GM21786 (cell line): ENCODE measurements at regions not wholly inside any gene's neighbourhood (a gene's known extent, or its start where the extent isn't known, plus 50 kb on each side); places are given as distances from the start of the nearest gene placed in this dataset.
"Not testable (repeated sequence)": the region's sequence is repeated elsewhere in the genome, so short reads cannot be mapped to it uniquely, and the experiment has no call there.

Experiments
- ATAC-seq: cut with Tn5 transposase; IDR thresholded peaks from one replicate; pipeline ENCODE4 v1.9.1; 2021; ENCODE audit not compliant: unreplicated experiment

DNA sequence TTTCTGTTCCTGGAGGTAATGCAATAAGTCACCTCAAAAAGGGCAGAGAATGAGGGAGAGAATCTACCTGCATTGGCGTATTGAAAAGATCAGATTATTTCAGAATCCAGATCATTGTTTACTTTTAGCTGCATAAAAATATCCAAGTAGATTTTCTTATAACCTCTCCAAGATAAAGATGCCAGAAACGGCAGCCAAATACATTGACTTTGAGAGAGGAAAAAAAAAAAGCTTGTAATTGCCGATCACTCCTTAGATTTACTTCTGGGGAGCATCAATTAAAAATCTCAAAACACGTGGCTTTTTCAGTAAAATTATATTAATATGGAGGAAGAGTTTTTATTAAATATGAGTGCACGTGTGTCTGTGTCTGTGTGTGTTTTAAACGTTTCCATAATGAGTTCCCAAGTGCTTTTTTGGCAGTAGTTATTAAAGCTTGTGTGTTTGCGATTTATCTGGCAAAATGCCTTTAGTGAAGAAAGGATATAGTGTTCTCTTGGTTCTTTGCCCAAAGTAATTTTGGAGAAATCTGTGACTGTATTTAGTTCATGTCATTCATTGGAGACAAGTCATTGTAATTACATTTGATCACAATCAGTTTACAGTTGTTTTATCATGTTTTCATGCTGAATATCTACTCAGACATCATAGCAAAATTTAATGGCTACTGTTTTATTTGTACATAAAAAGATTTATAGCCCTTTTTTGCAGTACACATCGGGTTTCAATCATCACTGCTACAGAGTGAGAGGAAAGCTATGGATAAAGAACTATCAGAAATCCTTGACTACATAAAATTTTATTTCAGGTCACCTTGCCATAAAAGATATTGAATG lies 176.1 kb downstream of the TM9SF2 start:
- no peak for ATAC-seq

DNA sequence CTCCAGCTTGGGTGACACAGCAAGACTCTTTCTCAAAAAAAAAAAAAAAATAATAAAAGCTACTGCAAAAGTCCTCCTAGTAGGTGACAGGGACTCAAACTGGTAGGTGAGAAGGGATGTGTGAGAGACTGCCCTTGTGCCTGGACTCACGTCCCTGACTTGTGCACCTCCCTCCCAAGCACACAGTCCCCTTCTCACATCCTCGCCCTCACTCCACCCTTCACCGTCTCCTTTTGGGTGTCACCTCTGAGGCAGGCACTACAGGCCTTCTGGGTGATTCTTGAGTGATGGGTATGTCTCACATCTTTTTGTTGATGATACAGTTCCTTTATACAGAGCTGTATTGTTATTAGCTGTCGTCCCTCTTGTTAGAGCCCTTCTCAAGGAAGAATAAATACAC lies 170.5 kb downstream of the TM9SF2 start:
- no peak for ATAC-seq

DNA sequence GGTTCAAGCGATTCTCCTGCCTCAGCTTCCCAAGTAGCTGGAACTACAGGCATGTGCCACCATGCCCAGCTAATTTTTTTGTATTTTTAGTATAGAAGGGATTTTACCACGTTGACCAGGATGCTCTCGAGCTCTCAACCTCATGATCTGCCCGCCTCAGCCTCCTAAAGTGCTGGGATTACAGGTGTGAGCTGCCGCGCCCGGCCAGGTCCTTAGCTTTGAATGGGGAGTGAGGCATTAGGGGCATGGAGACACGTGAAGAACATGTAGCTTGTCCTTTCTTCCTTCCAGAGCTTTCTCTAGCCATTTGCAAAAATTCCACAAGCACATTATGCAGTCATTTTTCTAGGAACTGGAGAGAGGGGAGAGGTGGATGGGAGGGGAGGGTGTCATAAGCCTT lies 167.8 kb downstream of the TM9SF2 start:
- ATAC-seq, result not testable (repeated sequence)

DNA sequence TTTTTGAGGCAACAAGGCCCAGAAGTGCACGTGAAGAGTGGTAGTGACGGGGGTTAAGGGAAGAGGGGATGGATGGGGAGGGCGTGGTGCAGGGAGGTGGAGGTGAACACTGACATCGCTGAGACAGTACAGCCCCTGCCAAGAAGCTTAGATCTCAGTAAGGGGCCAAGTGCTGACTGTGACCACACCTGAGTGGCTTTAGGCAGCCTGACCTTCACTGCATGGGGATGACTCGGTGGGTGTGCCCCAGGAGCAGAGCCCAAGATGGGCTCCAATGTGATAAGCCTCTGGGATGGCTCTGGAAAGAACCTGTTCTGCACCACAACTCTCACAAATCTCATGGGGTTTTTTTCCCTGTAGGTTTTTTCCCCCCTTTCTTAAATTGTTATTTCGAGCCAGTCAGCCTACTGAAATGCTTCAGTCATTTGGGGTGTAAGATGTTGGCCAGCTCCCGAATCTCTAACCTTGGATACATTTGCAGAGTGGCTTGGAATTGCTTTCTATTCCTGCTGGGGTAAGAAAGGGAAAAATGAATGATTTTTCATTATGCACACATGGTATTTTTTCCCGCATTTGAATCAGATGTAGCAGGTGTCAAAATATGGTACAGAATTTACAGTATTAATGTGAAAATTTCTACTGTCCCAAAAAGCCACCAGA lies 165.0 kb downstream of the TM9SF2 start:
- ATAC-seq, result no peak

DNA sequence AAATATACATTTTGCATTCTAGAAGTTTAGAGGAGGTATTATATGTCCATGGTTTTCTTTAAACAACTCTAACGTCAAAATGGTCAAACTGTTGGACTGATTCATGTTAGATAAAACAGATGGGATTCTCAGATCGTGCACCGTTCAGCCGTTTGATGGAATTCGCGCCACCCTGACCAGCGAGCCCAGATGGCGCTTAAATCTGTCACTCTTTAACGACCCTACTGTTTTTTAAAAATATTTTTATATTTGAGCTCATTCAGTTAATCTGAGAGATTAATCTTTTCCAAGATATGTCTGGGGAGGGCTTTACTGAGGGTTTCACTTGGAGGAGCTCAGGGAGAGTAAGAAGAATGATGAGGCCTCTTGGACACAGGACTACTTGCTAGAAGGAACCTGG lies 164.4 kb downstream of the TM9SF2 start:
- no peak for ATAC-seq

DNA sequence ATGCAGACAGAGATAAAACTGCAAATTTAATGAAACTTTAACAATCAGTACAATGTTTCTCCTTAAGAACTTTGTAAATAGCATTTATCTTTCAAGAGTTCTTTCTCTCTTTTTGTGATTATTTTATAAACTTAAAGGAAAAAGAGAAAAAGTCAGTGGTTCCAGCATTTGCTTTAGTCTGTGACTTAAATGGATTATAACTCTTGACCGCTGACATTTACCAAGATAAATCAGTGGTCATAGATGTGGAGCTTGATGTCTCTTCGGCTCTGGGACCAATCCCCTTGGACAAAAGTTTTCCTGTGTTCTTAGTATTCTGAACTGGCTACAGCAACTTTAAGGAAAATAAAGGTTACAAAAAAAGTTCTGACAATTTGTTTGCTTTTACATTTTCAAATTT lies 162.6 kb downstream of the TM9SF2 start:
- ATAC-seq, result no peak

DNA sequence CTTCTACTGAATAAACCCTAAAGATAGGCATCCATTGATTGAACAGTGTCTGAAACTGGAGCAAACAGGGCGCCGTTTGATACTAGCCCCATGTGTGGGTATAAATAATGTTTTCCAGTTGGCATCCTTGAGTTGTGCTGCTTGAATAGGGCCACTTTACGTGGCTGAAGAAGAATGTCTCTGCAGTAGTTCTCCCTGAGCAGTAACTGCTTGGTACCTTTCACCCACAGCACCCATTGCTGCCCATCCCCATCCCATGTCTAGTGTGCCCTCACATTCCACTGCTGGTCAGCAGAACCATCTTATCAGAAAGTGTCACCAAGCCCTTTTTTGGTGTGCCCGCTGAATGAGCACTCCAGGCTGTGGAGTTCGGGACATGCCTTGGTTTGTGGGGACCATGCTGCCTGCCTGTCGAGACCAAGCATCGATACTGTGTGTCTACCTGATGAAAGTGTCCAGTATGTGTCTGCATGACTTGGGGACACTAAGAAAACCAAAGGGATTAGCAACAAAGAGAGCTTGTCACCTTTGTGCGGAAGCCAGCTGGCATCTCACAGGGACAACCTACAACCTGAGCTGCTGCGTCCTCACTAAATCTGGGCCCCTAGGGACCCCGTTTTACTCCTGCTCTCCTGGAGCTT lies 162.0 kb downstream of the TM9SF2 start:
- ATAC-seq, result no peak

DNA sequence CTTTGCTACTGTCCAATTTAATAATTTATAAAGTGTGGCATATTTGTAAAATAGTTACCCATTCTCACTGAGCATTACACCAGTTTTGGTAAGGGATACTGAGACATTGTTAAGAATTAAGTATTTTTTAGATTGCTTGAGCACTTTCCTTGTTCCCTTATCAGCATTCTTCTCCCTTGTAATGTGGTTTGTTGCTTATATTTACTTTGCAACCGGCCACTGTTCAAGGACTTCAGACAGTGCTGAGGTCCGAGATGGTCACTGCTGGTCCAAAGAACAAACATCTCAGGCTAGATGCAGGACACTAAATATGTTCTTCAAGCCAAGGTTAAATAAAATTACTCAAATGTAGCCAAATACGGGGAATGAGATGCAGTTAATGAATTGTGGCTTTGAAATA lies 161.4 kb downstream of the TM9SF2 start:
- ATAC-seq, result no peak

DNA sequence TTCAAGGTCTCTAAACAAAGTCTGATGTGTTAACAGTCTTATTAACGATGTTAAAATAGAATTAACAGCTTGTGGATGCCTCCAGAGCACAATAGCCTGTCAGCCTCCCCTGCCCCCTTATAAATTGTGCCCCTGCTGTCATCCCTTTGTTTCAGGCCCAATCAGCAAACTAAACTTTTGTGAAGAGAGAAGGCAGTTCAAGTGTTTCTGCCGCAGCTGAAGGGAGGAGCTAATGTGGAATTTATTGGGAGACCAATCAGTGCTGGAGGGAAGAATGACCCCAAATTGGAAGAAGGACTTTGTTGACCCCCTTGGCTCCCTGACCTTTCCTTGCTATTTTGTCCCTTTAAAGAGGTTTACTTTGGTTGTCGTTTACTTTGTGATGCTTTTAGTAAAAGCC lies 160.5 kb downstream of the TM9SF2 start:
- ATAC-seq, result no peak

DNA sequence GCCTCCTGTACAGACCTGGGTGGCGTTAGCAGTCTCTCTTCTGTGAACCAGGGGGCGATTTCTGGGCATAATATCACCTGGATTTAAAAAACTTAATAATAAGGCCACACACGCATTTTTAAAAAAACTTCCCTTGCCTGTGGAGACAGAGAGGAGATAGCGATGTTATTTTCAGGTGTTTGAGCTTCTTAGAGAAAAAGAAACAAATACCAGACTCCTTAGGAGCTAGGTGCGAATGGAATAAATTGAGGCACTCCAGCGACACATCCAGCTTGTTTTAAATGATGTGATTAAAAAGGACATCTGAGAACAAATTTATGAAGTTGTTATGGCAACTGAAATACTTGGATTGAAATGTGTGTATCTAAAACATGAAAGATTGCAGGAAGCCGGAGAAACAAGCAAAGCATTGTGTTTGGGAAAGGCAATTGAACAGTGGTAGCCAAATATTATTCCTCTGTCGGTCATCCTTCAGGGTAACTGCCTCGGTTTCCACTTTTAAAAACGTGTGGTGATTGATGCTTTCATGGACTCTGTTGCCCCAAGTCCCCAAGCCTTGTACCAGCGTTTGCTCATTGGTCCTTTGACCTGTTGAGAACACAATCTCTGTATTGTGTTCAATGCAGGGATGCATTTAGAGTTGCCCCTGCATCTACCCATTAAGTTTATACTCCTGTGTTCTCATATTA lies 158.7 kb downstream of the TM9SF2 start:
- ATAC-seq, result no peak

DNA sequence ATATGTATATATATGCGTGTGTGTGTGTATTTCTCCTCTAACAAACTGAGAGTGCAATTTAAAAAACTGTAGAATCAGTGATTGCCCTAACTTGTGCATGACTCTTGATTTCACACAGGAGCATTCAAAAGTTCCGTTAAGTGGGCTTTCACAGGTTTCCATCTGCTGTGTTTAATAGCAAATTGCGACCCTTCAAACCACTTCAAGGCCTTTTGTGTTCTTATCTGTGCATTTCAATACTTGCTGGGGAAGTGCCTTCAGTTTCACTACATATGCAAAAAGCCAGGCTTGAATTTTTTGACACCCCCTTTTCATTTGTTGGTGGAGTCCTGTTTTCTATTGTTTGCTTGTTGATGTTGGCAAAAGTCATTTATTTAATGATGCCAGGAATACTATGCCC lies 158.0 kb downstream of the TM9SF2 start:
- no peak for ATAC-seq

DNA sequence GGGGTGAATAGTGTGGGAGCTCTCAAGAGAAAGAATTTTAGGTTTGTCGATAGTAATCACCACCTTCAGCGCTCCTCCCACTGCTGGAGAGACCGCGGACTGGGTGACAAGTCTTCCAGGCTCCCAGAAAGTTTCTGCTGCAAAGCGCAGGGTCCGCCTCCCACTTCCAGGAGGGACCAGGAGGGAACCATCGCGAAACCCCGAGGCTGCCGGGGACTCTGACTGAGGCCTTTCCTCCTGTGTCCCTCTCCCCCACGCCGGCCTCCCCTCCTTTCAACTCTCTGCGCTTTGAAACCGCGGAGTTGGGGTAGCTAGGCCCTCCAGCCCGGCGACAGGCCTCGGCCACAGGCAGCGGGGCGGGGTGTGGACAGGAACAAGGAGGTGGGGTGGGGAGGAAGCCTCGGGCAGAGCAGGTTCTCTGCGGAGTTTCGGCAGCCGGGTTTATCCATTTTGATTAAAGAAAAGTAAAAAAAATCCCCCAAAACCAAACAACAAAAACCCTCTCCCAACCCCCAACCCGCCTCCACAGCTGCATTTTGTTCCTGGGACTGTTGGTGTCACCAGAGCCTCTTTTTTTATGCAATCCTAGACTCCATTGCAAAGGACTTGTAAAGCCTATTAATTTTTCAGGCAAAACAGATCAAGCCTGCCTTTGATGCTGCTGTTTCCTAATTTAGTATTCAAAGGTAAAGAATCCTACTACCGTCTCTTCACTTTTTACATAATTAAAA lies 157.2 kb downstream of the TM9SF2 start:
- ATAC-seq, result no peak

DNA sequence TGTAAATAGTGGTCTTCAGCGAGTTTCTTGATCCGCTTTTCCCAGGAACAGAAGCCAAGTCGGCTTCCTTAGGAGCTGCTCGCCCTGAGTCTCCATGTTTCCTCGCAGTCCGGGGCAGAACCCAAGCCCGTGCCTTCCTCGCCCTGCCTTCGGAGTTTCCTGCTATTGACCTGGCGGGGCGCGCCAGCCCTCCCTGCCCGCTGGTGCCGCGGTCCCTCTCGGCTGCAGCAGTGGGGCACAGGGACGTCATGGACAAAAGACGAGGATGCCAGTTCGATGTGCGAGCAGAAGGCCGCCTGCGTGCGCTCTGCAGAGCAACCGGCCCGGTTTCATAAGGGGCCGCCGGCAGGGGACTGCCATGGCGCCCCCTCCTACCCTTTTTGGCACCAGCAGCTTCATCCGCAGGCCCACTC lies 156.6 kb downstream of the TM9SF2 start:
- ATAC-seq, result no peak

DNA sequence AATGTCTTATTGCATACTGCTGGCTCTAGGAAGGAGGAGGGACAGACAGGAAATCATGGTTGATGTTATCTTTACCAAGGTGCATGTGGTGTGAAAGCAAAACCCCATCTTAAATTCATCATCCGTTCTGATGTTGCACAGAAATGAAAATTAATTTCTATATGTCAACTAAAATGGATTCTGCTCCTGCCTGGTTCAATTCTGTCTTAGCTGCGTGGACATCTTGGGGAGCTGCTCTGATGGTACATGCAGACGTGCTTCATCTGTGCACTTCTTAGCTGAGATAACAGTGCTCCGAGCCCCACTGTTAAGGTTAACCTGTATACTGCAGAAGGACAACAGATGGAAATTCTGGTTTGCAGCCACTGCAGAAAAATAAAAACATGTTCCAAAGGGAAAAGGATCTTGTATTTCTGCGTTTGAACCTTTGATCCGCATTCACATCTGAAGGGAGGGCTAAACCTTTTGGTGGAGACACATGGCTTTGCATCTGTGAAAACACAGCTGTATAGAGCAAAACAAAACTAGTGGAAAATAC lies 155.6 kb downstream of the TM9SF2 start:
- no peak for ATAC-seq

DNA sequence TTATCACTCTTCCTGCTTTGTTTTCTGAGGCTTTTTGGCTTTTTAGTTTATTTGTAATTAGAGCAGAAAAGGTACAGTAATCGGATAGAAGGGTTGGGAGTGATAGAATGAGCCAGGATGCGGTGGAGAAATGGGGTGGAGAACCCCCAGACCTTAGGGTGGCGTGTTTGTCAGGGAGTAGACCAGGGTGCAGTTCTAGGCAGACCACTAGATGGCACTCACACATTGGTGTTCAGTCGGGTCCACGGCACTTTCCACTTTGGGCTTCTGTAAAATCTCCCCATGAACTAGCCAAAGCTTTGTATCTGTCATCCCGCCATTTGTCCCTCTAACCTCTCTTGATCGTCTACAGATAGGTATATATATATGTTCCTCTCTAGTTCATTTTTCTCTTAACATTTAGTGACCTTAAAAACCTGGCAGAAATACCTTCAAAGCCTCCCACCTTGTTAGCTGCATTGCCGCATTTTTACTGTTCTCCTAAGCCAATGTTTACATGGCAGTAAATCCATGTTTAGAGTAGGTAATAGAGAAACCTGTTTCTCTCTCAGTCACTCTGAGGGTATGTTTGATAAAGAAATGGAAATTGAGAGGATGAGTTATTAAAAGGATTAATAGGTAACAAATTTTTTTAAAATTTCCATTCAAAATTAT lies 154.9 kb downstream of the TM9SF2 start:
- ATAC-seq, result peak; percentile 54

DNA sequence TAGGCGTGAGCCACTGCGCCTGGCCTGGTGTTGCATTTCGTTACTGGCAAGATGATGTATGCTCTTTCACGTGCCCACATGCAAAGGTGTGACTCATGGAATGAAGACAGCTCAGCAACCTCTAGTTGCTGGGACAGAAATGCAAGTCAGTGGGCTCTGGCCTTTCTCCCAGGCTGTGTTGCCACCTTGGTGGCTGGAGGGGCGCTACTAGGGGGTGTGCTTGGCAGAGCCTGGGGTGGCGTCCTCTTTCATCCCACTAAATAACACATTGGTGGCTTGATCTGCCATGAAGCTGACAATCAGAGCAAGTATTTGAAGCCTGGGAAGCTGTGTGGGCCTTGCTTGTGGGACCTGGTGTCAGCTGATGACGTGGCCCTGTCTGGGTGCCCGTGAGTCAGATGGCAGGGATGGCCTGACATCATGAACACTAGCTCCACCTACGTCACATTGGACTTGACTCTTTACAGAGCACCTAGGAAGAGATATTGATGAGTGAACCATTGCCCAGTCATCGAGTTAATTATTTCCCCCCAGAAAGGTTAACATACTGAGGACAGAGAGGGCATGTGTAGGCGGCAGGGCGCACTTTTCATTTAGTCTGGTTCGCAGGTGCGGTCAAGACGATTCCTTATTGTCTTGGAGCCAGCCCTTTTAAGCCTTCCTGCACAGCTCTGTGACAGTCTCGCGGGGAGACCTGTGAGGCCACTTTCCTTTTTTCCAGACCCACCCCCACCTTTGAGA lies 154.2 kb downstream of the TM9SF2 start:
- ATAC-seq, result no peak

DNA sequence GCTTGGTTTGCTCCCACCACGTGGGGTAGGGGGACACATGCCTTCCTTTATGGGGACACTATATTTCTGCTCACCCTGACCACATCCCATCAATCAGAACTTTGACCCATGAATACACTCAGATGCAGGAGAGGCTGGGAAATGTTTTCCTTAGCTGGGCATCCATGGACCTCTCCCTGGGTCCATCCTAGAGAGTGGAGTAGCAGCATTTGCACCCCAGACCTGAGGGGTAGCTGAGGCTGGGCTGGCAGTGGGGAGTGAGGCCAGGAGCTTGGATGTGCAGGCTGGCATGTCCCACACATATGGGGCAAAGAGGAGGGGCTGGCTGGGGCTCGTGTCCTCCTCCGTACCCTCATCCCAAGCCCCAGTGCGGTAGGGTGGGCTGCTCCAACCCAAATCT lies 152.8 kb downstream of the TM9SF2 start:
- no peak for ATAC-seq

DNA sequence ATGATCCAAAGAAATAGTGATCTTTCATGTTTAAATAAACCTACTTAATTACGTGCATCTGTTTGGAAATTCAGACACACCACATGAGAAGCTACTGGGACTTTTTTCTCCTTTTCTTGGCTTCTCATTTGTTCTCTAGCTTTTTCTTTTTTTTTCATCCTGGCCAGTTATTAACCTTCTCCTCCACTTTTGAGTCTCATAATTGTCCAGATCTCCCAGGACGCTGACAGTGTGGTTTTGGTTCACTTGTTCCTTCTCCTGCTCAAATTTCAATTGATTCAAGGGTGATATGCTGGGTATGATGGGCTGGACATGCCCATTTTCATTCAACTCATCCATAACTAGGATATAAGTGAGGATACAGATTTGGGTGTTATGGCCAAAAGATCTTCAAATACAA lies 152.3 kb downstream of the TM9SF2 start:
- no peak for ATAC-seq

DNA sequence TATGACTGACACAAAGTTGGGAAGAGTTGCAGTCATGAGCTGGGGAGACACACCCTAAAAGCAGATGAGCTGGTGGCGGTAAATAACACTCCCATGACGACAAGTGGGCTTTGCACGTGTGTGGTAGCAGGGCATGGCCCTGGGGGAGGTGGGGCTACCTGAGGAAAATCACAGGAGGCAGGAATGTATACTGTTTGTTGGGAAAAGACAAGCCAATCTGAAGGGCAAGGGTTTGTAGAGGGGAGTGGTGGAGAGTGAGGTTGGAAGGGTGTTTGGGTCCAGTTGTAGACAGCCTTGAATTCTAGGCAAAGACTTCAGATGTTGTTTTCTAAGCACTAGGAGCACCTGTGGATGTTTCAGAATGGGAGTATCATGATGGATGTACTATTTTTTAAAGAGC lies 151.6 kb downstream of the TM9SF2 start:
- ATAC-seq, result no peak
